ENCODE measurements at regions not wholly inside any gene's neighbourhood (a gene's known extent, or its start where the extent isn't known, plus 50 kb on each side); places are given as distances from the start of the nearest gene placed in this dataset.

DNA sequence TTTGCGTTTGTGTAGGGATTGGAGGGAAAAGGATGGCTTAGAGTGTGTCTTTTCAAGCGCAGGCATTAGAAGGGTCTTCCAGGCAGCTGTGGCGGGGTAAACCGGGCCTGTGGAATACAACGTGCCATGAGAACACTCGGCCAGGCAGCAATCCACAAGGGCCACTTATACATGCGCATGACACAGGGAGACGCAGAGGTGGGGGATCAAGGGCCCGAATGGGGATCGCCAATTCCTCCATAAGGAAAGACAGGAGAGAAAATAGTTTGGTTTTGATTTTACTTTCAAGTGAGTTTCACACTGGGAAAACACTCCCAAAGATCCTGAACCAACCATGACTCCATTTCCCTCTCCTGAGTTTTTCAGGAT, 71.6 kb downstream of the SPRING1 start:
- Mint-ChIP-seq H3K4me3 (no peak overlapping the region), H3K27me3 (ENCODE audit: insufficient read depth, low read depth) (peaks cover 16% of the 10 kb centered on the region), H3K4me1 (peaks cover 41% of the 10 kb centered on the region), H3K9me3 (no peaks in the 10 kb centered on the region), H3K27ac (no peak overlapping the region), H3K36me3 (no peaks in the 10 kb centered on the region)
- Histone ChIP-seq H3K4me2 (no peak overlapping the region), H3K27me3 (no peaks in the 10 kb centered on the region), H3K4me3 (no peak overlapping the region), H3F3A (ENCODE audit: low read depth) (peaks cover 12% of the 10 kb centered on the region), H3K36me3 (no peaks in the 10 kb centered on the region), H3K4me1 (peaks cover 22% of the 10 kb centered on the region), H2AFZ (replicated peaks) (peak overlapping the region; percentile 85), H3K9ac (no peak overlapping the region), H3K79me2 (ENCODE audit: low read depth) (no peaks in the 10 kb centered on the region), H4K20me1 (ENCODE audit: low read depth) (no peaks in the 10 kb centered on the region), H3K9me3 (ENCODE audit: low read depth) (no peaks in the 10 kb centered on the region), H3K27ac (no peak overlapping the region)
- TF ChIP-seq CTCF (IDR thresholded peaks at IDR 0.05) (no peak), EZH2 (IDR thresholded peaks at IDR 0.05) (no peak), EZH2phosphoT487 (IDR thresholded peaks at IDR 0.05) (no peak)
- DNase-seq (ENCODE audit: low spot score): no peak

- Mint-ChIP-seq H3K27me3 (ENCODE audit: insufficient read depth, low read depth) (peaks cover 16% of the 10 kb centered on the region), H3K36me3 (no peaks in the 10 kb centered on the region), H3K4me3 (no peak overlapping the region), H3K4me1 (peaks cover 44% of the 10 kb centered on the region), H3K9me3 (no peaks in the 10 kb centered on the region), H3K27ac (no peak overlapping the region)
- Histone ChIP-seq H3K4me3 (no peak overlapping the region), H3K9me3 (ENCODE audit: low read depth) (no peaks in the 10 kb centered on the region), H4K20me1 (ENCODE audit: low read depth) (no peaks in the 10 kb centered on the region), H3K4me2 (no peak overlapping the region), H2AFZ (replicated peaks) (peak overlapping the region; percentile 85), H3K27ac (no peak overlapping the region), H3K4me1 (peaks cover 22% of the 10 kb centered on the region), H3K27me3 (no peaks in the 10 kb centered on the region), H3K9ac (no peak overlapping the region), H3K36me3 (no peaks in the 10 kb centered on the region), H3F3A (ENCODE audit: low read depth) (peaks cover 12% of the 10 kb centered on the region), H3K79me2 (ENCODE audit: low read depth) (no peaks in the 10 kb centered on the region)
- TF ChIP-seq EZH2 (IDR thresholded peaks at IDR 0.05): no peak
- TF ChIP-seq CTCF (IDR thresholded peaks at IDR 0.05): no peak
- TF ChIP-seq EZH2phosphoT487 (IDR thresholded peaks at IDR 0.05): no peak
- DNase-seq (ENCODE audit: low spot score): no peak
Observed at GRCh38 chr12:116665666-116666304, 72.1 kb downstream of the SPRING1 start.

DNA sequence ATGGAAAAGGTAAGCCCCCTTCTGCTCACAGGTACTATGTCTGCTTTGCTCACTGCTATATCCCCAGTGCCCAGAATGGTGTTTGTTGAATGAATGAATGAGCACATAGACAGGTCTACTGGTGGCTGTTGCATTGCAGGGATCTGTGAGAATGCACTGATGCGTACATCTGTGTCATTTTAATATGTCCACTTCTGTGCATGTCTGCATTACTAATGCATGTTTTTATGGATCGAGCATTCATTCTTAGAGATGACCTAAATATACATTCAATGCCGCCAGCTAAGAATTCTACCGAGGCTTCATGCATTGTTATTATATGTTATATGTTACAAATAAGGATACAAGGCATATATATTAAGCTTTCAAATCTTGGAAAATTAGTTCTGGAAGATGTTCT, 73.8 kb downstream of the SPRING1 start:
- Histone ChIP-seq H3K4me1 (peaks cover 22% of the 10 kb centered on the region), H3K36me3 (no peaks in the 10 kb centered on the region), H3K4me2 (no peak overlapping the region), H3K4me3 (no peak overlapping the region), H3K9ac (no peak overlapping the region), H3F3A (ENCODE audit: low read depth) (peaks cover 12% of the 10 kb centered on the region), H3K27ac (no peak overlapping the region), H3K79me2 (ENCODE audit: low read depth) (no peaks in the 10 kb centered on the region), H3K9me3 (ENCODE audit: low read depth) (no peaks in the 10 kb centered on the region), H4K20me1 (ENCODE audit: low read depth) (no peaks in the 10 kb centered on the region), H3K27me3 (no peaks in the 10 kb centered on the region), H2AFZ (replicated peaks) (no peak overlapping the region)
- H3K9me3 Mint-ChIP-seq: no peaks in the 10 kb centered on the region
- H3K36me3 Mint-ChIP-seq: no peaks in the 10 kb centered on the region
- peaks cover 18% of the 10 kb centered on the region for H3K27me3 Mint-ChIP-seq (ENCODE audit: insufficient read depth, low read depth)
- DNase-seq (ENCODE audit: low spot score): no peak
- H3K27ac Mint-ChIP-seq: no peak overlapping the region
- TF ChIP-seq EZH2 (IDR thresholded peaks at IDR 0.05) (no peak), EZH2phosphoT487 (IDR thresholded peaks at IDR 0.05) (no peak), CTCF (IDR thresholded peaks at IDR 0.05) (no peak)
- no peak overlapping the region for H3K4me3 Mint-ChIP-seq
- peaks cover 48% of the 10 kb centered on the region for H3K4me1 Mint-ChIP-seq

Measured in neural progenitor cell (in vitro differentiated cells).